ENCODE measurements at regions not wholly inside any gene's neighbourhood (a gene's known extent, or its start where the extent isn't known, plus 50 kb on each side); places are given as distances from the start of the nearest gene placed in this dataset.
"Not testable (repeated sequence)": the region's sequence is repeated elsewhere in the genome, so short reads cannot be mapped to it uniquely, and the experiment has no call there.

- TF ChIP-seq RCOR2 (CRISPR knock-in tag; IDR thresholded peaks at IDR 0.05), result peak; percentile 94
- TF ChIP-seq MIXL1 (CRISPR knock-in tag; IDR thresholded peaks at IDR 0.05), result peak; percentile 80
- peak; percentile 67; the same call in 1 of the 2 replicates for TF ChIP-seq ZNF792 (CRISPR knock-in tag; IDR thresholded peaks at IDR 0.05)
- peak; percentile 98 for TF ChIP-seq GFI1 (CRISPR knock-in tag; IDR thresholded peaks at IDR 0.05; ENCODE audit: borderline replicate concordance)
- peak; percentile 58; the same call in 1 of the 2 replicates for TF ChIP-seq MLX (CRISPR knock-in tag; IDR thresholded peaks at IDR 0.05)
- peak; percentile 9; the same call in 1 of the 2 replicates for TF ChIP-seq TFAP4 (IDR thresholded peaks at IDR 0.05; ENCODE audit: borderline replicate concordance, low read depth)
- TF ChIP-seq NR2C2 (CRISPR knock-in tag; IDR thresholded peaks at IDR 0.05; ENCODE audit: borderline replicate concordance), result peak; percentile 33; the same call in 1 of the 2 replicates
- peak; percentile 50; the same call in 1 of the 2 replicates for TF ChIP-seq ZNF331 (CRISPR knock-in tag; IDR thresholded peaks at IDR 0.05)
- TF ChIP-seq HOMEZ (CRISPR knock-in tag; IDR thresholded peaks at IDR 0.05; ENCODE audit: low read depth), result peak; percentile 89; the same call in 1 of the 2 replicates
- TF ChIP-seq TBX2 (CRISPR knock-in tag; IDR thresholded peaks at IDR 0.05; ENCODE audit: borderline replicate concordance), result peak; percentile 75
- 0 out of 2 replicates have a peak, but pooled peaks have one; percentile 33 for TF ChIP-seq NFYC (CRISPR knock-in tag; IDR thresholded peaks at IDR 0.05)
- peak; percentile 43 for TF ChIP-seq PHF5A (CRISPR knock-in tag; IDR thresholded peaks at IDR 0.05; ENCODE audit: low read depth, unreplicated experiment)
- peak; percentile 93; the same call in 1 of the 2 replicates for TF ChIP-seq FOXJ3 (CRISPR knock-in tag; IDR thresholded peaks at IDR 0.05; ENCODE audit: borderline replicate concordance)
- peak; percentile 92 for TF ChIP-seq CREM (IDR thresholded peaks at IDR 0.05)
- not testable (repeated sequence) for TF ChIP-seq CREM (CRISPR knock-in tag; IDR thresholded peaks at IDR 0.05)
- peak; percentile 13; the same call in 1 of the 2 replicates for TF ChIP-seq PATZ1 (CRISPR knock-in tag; IDR thresholded peaks at IDR 0.05)
- peak; percentile 93 for TF ChIP-seq NFIC (IDR thresholded peaks at IDR 0.05; ENCODE audit: low read length)
- TF ChIP-seq NR2F6 (IDR thresholded peaks at IDR 0.05), result peak; percentile 98
- peak; percentile 96 for TF ChIP-seq NR2F6 (CRISPR knock-in tag; IDR thresholded peaks at IDR 0.05)
- peak; percentile 61; the same call in 1 of the 2 replicates for TF ChIP-seq ZMYM4 (CRISPR knock-in tag; IDR thresholded peaks at IDR 0.05)
- 0 out of 2 replicates have a peak, but pooled peaks have one; percentile 27 for TF ChIP-seq THYN1 (CRISPR knock-in tag; IDR thresholded peaks at IDR 0.05; ENCODE audit: borderline replicate concordance, low read depth)
- TF ChIP-seq PPARG (CRISPR knock-in tag; conservative IDR thresholded peaks at IDR 0.05), result peak; percentile 84; the same call in 1 of the 2 replicates
- peak; percentile 34; the same call in 1 of the 2 replicates for TF ChIP-seq ZFP1 (CRISPR knock-in tag; IDR thresholded peaks at IDR 0.05)
- TF ChIP-seq NCOR1 (IDR thresholded peaks at IDR 0.05; ENCODE audit: borderline replicate concordance, low read length), result peak; percentile 79; the same call in 1 of the 2 replicates
- TF ChIP-seq TCF7 (IDR thresholded peaks at IDR 0.05; ENCODE audit: low read depth), result peak; percentile 97
- TF ChIP-seq ZNF614 (CRISPR knock-in tag; IDR thresholded peaks at IDR 0.05; ENCODE audit: borderline replicate concordance), result peak; percentile 100
- TF ChIP-seq SKI (IDR thresholded peaks at IDR 0.05; ENCODE audit: partially characterized antibody), result peak; percentile 37
- peak; percentile 98 for TF ChIP-seq SOX5 (CRISPR knock-in tag; IDR thresholded peaks at IDR 0.05; ENCODE audit: borderline replicate concordance)
Observed at GRCh38 chr2:76172154-76172595, 461.5 kb upstream of the GCFC2 start (continued).
